ENCODE measurements at regions not wholly inside any gene's neighbourhood (a gene's known extent, or its start where the extent isn't known, plus 50 kb on each side); places are given as distances from the start of the nearest gene placed in this dataset.

DNA sequence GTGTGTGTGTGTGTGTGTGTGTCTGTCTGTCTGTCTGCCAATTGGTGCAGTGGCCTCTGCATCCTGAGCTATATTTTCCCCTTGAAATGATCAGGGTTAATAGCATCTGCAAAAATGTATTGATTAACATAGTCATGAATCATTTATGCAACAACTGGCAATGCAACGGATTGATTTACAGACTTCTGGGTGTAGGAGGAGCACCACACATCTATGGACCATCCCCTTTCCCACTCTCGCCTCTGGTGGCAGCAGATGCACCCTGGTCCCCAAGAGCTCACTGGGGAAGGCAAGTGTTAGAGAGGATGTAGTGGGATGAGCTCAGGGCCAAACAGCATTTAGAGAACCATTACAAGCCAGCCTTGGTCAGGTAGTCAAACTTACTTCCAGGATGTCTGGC lies 272.7 kb upstream of the C2CD4B start:
- Histone ChIP-seq H2BK5ac (ENCODE audit: low read length) (no peak overlapping the region), H2BK15ac (ENCODE audit: low read length) (no peak overlapping the region), H3K4ac (ENCODE audit: low read length) (no peak overlapping the region), H2BK120ac (ENCODE audit: low read depth, low read length) (no peak overlapping the region), H3K4me1 (ENCODE audit: control insufficient read depth in 2 of 2, insufficient read depth in 1 of 2, low read depth in 1 of 2, low read length in 2 of 2) (peaks cover 0 to 3% of the 10 kb centered on the region in 2 donors), H3K9ac (ENCODE audit: low read depth, low read length, poor library complexity) (no peak overlapping the region), H2AFZ (ENCODE audit: low read length) (no peak overlapping the region), H4K8ac (ENCODE audit: low read depth, low read length) (no peak overlapping the region), H3K27ac (replicated peaks; ENCODE audit: low read length) (no peak overlapping the region), H3K4me2 (ENCODE audit: insufficient read depth, low read length, poor library complexity, severe bottlenecking) (no peak overlapping the region), H3K23ac (ENCODE audit: low read depth, low read length, poor library complexity) (no peak overlapping the region), H3K18ac (ENCODE audit: low read length) (no peak overlapping the region), H3K4me3 (ENCODE audit: low read length in 2 of 2) (no peak overlapping the region), H2AK5ac (ENCODE audit: low read depth, low read length) (no peak overlapping the region), H4K91ac (ENCODE audit: low read depth, low read length, poor library complexity) (no peak overlapping the region), H3K14ac (ENCODE audit: low read length) (no peak overlapping the region), H3K36me3 (replicated peaks in 1 of 2; ENCODE audit: control insufficient read depth in 2 of 2, insufficient read depth in 2 of 2, low read length in 2 of 2) (no peaks in the 10 kb centered on the region), H3K79me1 (ENCODE audit: low read depth, low read length) (no peaks in the 10 kb centered on the region), H3K9me3 (replicated peaks in 1 of 2; ENCODE audit: control insufficient read depth in 2 of 2, insufficient read depth in 1 of 2, low read depth in 1 of 2, low read length in 2 of 2) (no peaks in the 10 kb centered on the region), H2BK12ac (ENCODE audit: low read length) (no peak overlapping the region), H3K27me3 (ENCODE audit: control insufficient read depth in 3 of 3, insufficient read depth in 3 of 3, low read depth in 1 of 3, low read length in 3 of 3) (no peaks in the 10 kb centered on the region)
- no CpG with 5 or more reads among the region's 2 CpGs for WGBS, 2 donors (ENCODE audit: extremely low coverage in 2 of 2, insufficient read length in 2 of 2, insufficient replicate concordance in 1 of 2)
- no peak for DNase-seq (ENCODE audit: low spot score)

DNA sequence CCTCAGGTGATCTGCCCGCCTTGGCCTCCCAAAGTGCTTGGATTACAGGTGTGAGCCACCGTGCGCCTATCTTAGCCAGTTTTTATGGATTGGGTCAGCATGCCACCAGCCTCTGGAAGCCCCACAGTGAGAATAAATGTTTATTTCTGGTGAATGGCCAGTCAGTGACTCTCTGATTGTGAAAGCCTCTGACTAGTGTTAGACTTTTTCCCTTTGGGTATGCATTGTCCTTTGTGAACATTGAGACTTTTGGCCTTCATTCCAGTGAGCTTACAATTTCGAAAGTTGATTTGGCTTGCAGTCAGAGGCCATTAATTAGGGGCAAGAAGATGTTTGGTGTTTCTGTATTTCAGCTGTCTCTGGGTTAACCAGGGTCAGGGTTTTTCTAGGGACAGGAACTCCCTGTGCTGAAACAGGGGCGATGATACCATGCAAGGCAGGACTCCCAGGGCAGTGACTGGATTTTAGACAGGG lies 274.5 kb upstream of the C2CD4B start:
- H3K27me3 ChIP-seq (ENCODE audit: control insufficient read depth in 3 of 3, insufficient read depth in 3 of 3, low read depth in 1 of 3, low read length in 3 of 3): no peaks in the 10 kb centered on the region
- no peak overlapping the region for H2BK120ac ChIP-seq (ENCODE audit: low read depth, low read length)
- H3K27ac ChIP-seq (replicated peaks; ENCODE audit: low read length): no peak overlapping the region
- no peak overlapping the region for H4K91ac ChIP-seq (ENCODE audit: low read depth, low read length, poor library complexity)
- H3K4me1 ChIP-seq (ENCODE audit: control insufficient read depth in 2 of 2, insufficient read depth in 1 of 2, low read depth in 1 of 2, low read length in 2 of 2): peaks cover 0 to 3% of the 10 kb centered on the region in 2 donors
- no peaks in the 10 kb centered on the region for H3K79me1 ChIP-seq (ENCODE audit: low read depth, low read length)
- no peak overlapping the region for H3K4me2 ChIP-seq (ENCODE audit: insufficient read depth, low read length, poor library complexity, severe bottlenecking)
- H2BK12ac ChIP-seq (ENCODE audit: low read length): no peak overlapping the region
- no peak overlapping the region for H3K4ac ChIP-seq (ENCODE audit: low read length)
- no peak for DNase-seq (ENCODE audit: low spot score)
- no peak overlapping the region for H2AFZ ChIP-seq (ENCODE audit: low read length)
- no peak overlapping the region for H3K14ac ChIP-seq (ENCODE audit: low read length)
- no peak overlapping the region for H3K9ac ChIP-seq (ENCODE audit: low read depth, low read length, poor library complexity)
- no peak overlapping the region for H4K8ac ChIP-seq (ENCODE audit: low read depth, low read length)
- H2AK5ac ChIP-seq (ENCODE audit: low read depth, low read length): no peak overlapping the region
- H3K4me3 ChIP-seq (ENCODE audit: low read length in 2 of 2): no peak overlapping the region
- no CpG with 5 or more reads among the region's 5 CpGs for WGBS, 2 donors (ENCODE audit: extremely low coverage in 2 of 2, insufficient read length in 2 of 2, insufficient replicate concordance in 1 of 2)
- H3K36me3 ChIP-seq (replicated peaks in 1 of 2; ENCODE audit: control insufficient read depth in 2 of 2, insufficient read depth in 2 of 2, low read length in 2 of 2): no peaks in the 10 kb centered on the region
- H2BK5ac ChIP-seq (ENCODE audit: low read length): no peak overlapping the region
- H3K23ac ChIP-seq (ENCODE audit: low read depth, low read length, poor library complexity): no peak overlapping the region
- H3K9me3 ChIP-seq (replicated peaks in 1 of 2; ENCODE audit: control insufficient read depth in 2 of 2, insufficient read depth in 1 of 2, low read depth in 1 of 2, low read length in 2 of 2): no peaks in the 10 kb centered on the region
- H2BK15ac ChIP-seq (ENCODE audit: low read length): no peak overlapping the region
- H3K18ac ChIP-seq (ENCODE audit: low read length): no peak overlapping the region

DNA sequence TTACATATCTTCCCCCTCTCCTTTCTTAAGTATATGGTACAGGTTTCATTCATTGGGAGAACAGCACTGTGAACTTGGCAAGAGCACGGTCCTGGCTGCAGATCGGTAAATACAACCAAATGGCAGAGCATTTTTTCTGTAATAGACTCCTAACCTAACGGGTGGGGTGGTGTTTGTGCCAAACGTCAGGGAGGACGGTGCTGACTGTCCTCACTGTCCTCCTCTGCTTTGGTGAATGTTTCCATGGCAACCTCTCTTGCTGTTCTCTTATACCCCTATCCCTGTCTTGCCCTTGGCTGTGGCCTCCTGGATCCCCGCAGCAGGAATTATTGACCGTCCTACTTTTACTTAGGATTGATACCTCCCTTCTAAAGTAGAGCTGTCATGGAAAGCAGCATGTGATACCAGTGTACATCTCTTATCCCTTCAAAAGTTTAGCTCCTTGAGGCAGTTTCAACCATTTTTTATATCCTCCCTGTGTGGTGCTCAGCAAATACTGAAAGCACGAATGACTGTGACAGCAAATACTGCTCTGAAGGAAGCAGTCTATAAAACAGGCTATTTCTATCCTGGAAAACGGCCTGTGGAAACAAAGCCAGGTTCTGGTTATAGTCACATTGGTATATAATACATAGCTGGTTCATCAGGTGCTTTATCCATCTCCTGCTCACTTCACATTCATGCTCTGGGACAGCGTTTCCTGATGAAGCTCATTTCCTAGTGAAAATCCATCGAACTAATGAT lies 275.4 kb upstream of the C2CD4B start:
- Histone ChIP-seq H2BK15ac (ENCODE audit: low read length) (no peak overlapping the region), H2BK12ac (ENCODE audit: low read length) (no peak overlapping the region), H3K18ac (ENCODE audit: low read length) (no peak overlapping the region), H3K4me1 (ENCODE audit: control insufficient read depth in 2 of 2, insufficient read depth in 1 of 2, low read depth in 1 of 2, low read length in 2 of 2) (peaks cover 0 to 5% of the 10 kb centered on the region in 2 donors), H3K79me1 (ENCODE audit: low read depth, low read length) (no peaks in the 10 kb centered on the region), H2BK5ac (ENCODE audit: low read length) (no peak overlapping the region), H4K91ac (ENCODE audit: low read depth, low read length, poor library complexity) (no peak overlapping the region), H3K14ac (ENCODE audit: low read length) (no peak overlapping the region), H3K9ac (ENCODE audit: low read depth, low read length, poor library complexity) (no peak overlapping the region), H3K4ac (ENCODE audit: low read length) (no peak overlapping the region), H3K23ac (ENCODE audit: low read depth, low read length, poor library complexity) (no peak overlapping the region), H3K36me3 (replicated peaks in 1 of 2; ENCODE audit: control insufficient read depth in 2 of 2, insufficient read depth in 2 of 2, low read length in 2 of 2) (no peaks in the 10 kb centered on the region), H3K4me2 (ENCODE audit: insufficient read depth, low read length, poor library complexity, severe bottlenecking) (no peak overlapping the region), H3K9me3 (replicated peaks in 1 of 2; ENCODE audit: control insufficient read depth in 2 of 2, insufficient read depth in 1 of 2, low read depth in 1 of 2, low read length in 2 of 2) (no peaks in the 10 kb centered on the region), H3K27ac (replicated peaks; ENCODE audit: low read length) (no peak overlapping the region), H2AFZ (ENCODE audit: low read length) (no peak overlapping the region), H2BK120ac (ENCODE audit: low read depth, low read length) (no peak overlapping the region), H4K8ac (ENCODE audit: low read depth, low read length) (no peak overlapping the region), H2AK5ac (ENCODE audit: low read depth, low read length) (no peak overlapping the region), H3K27me3 (ENCODE audit: control insufficient read depth in 3 of 3, insufficient read depth in 3 of 3, low read depth in 1 of 3, low read length in 3 of 3) (no peaks in the 10 kb centered on the region), H3K4me3 (ENCODE audit: low read length in 2 of 2) (no peak overlapping the region)
- DNase-seq (ENCODE audit: low spot score): no peak
- WGBS, 2 donors (ENCODE audit: extremely low coverage in 2 of 2, insufficient read length in 2 of 2, insufficient replicate concordance in 1 of 2): no CpG with 5 or more reads among the region's 11 CpGs

DNA sequence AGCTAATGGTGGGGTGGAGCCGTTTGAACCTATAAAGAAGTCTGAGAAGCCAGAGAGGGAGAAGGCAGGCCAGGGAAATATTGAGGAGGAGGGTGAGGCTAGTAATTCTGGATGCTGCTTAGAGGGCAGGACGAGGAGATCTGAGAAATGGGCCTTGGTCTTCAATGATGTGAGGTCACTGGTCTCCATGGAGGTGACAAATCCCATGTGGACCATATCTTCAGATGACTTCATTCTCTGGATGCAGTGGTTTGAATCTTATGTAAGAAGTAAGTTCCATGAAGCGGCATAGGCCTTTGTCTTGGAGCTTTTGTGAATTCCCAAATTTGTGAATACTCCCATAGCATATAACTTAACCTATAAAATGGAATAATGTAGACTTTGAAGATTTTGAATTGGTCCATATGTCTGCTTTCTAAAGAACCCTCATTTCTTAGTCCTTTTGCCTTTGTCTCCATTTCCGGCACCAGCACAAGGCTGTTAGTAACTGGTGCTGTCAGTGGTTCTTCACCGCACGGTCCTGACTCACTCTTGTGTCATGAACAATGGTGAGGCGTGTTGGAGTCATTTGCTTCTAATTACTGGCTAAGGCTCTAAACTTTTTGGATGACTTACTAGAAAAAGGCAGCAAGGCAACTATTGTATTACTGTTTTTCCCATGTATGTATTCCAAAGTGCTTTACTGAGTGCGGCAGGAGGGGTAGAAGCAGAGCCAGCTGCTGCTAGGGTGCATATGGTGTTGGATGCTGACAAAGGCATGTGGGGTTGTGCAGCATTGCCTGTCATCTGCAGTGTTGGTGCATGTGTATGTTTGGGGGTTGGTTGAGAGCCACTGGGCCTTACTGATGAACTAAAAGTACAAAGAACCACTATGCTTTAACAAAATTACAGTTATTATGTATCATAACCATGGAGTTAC lies 279.3 kb upstream of the C2CD4B start:
- Histone ChIP-seq H3K4me1 (ENCODE audit: control insufficient read depth in 2 of 2, insufficient read depth in 1 of 2, low read depth in 1 of 2, low read length in 2 of 2) (peaks cover 0 to 6% of the 10 kb centered on the region in 2 donors), H2BK5ac (ENCODE audit: low read length) (no peak overlapping the region), H3K36me3 (replicated peaks in 1 of 2; ENCODE audit: control insufficient read depth in 2 of 2, insufficient read depth in 2 of 2, low read length in 2 of 2) (no peaks in the 10 kb centered on the region), H2AK5ac (ENCODE audit: low read depth, low read length) (no peak overlapping the region), H3K79me1 (ENCODE audit: low read depth, low read length) (no peaks in the 10 kb centered on the region), H4K91ac (ENCODE audit: low read depth, low read length, poor library complexity) (no peak overlapping the region), H2BK120ac (ENCODE audit: low read depth, low read length) (no peak overlapping the region), H2BK12ac (ENCODE audit: low read length) (no peak overlapping the region), H3K9ac (ENCODE audit: low read depth, low read length, poor library complexity) (no peak overlapping the region), H3K18ac (ENCODE audit: low read length) (no peak overlapping the region), H3K27ac (replicated peaks; ENCODE audit: low read length) (no peak overlapping the region), H3K4me3 (ENCODE audit: low read length in 2 of 2) (no peak overlapping the region), H3K4ac (ENCODE audit: low read length) (no peak overlapping the region), H3K23ac (ENCODE audit: low read depth, low read length, poor library complexity) (no peak overlapping the region), H3K9me3 (replicated peaks in 1 of 2; ENCODE audit: control insufficient read depth in 2 of 2, insufficient read depth in 1 of 2, low read depth in 1 of 2, low read length in 2 of 2) (no peaks in the 10 kb centered on the region), H2BK15ac (ENCODE audit: low read length) (no peak overlapping the region), H3K27me3 (ENCODE audit: control insufficient read depth in 3 of 3, insufficient read depth in 3 of 3, low read depth in 1 of 3, low read length in 3 of 3) (no peaks in the 10 kb centered on the region), H3K14ac (ENCODE audit: low read length) (no peak overlapping the region), H3K4me2 (ENCODE audit: insufficient read depth, low read length, poor library complexity, severe bottlenecking) (no peak overlapping the region), H2AFZ (ENCODE audit: low read length) (no peak overlapping the region), H4K8ac (ENCODE audit: low read depth, low read length) (no peak overlapping the region)
- no peak for DNase-seq (ENCODE audit: low spot score)
- no CpG with 5 or more reads among the region's 8 CpGs for WGBS, 2 donors (ENCODE audit: extremely low coverage in 2 of 2, insufficient read length in 2 of 2, insufficient replicate concordance in 1 of 2)
